ENCODE measurements at regions not wholly inside any gene's neighbourhood (a gene's known extent, or its start where the extent isn't known, plus 50 kb on each side); places are given as distances from the start of the nearest gene placed in this dataset.
"Not testable (repeated sequence)": the region's sequence is repeated elsewhere in the genome, so short reads cannot be mapped to it uniquely, and the experiment has no call there.

DNA sequence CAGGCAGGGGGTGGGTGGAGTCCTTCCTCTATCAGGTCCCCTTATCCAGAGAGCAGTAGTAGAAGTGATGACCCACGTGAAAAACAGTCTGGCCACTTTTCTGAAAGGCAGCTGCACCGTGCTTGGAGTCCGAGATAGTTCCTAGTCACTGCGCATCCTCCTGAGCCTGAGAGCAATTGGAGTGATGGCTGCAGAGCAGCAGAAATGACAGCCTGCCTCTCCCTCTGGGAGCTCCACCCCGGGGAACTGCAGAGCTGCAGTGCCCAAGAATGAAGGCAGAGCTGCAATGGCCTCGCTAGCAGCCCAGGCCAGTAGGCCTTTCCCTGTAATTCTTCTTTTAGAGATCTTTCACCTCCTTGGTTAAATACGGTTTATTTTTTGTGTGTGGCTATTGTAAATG is 82.6 kb downstream of the CETN3 start:
- intact Hi-C loops (cut with DNase I), result no loop called here
- Histone ChIP-seq H3K4me1 (no peaks in the 10 kb centered on the region), H3K36me3 (no peaks in the 10 kb centered on the region), H3K9me3 (no peaks in the 10 kb centered on the region), H3K27me3 (no peaks in the 10 kb centered on the region), H3K27ac (replicated peaks in 1 of 4) (no peak overlapping the region), H3K4me3 (no peak overlapping the region)
- TF ChIP-seq POLR2AphosphoS5 (IDR thresholded peaks at IDR 0.05), result no peak
- TF ChIP-seq EP300 (IDR thresholded peaks at IDR 0.05), result no peak
- TF ChIP-seq POLR2A (IDR thresholded peaks at IDR 0.05; ENCODE audit: low read depth), result no peak
- TF ChIP-seq, protein P1, sequence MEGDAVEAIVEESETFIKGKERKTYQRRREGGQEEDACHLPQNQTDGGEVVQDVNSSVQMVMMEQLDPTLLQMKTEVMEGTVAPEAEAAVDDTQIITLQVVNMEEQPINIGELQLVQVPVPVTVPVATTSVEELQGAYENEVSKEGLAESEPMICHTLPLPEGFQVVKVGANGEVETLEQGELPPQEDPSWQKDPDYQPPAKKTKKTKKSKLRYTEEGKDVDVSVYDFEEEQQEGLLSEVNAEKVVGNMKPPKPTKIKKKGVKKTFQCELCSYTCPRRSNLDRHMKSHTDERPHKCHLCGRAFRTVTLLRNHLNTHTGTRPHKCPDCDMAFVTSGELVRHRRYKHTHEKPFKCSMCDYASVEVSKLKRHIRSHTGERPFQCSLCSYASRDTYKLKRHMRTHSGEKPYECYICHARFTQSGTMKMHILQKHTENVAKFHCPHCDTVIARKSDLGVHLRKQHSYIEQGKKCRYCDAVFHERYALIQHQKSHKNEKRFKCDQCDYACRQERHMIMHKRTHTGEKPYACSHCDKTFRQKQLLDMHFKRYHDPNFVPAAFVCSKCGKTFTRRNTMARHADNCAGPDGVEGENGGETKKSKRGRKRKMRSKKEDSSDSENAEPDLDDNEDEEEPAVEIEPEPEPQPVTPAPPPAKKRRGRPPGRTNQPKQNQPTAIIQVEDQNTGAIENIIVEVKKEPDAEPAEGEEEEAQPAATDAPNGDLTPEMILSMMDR (IDR thresholded peaks at IDR 0.05), result no peak
- no peak for DNase-seq (ENCODE audit: extremely low spot score)
- 85% methylated on average over 6 of the region's 7 CpGs for WGBS

DNA sequence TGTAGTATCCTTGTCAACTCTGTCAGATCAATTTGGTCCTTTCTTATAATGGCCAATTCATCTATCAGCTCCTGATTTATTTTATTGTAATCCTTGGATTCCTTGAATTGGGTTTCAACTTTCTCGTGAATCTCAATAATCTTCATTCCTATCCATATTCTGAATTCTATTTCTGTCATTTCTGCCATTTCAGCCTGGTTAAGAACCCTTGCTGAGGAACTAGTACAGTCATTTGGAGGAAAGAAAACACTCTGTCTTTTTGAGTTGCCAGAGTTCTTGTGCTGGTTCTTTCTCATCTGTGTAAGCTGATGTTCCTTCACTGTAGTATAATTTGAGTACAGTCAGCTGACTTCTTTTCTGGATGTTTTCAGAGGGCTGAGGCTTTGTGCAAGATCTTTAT is 84.5 kb downstream of the CETN3 start:
- TF ChIP-seq POLR2AphosphoS5 (IDR thresholded peaks at IDR 0.05) (no peak), EP300 (IDR thresholded peaks at IDR 0.05) (no peak), POLR2A (IDR thresholded peaks at IDR 0.05; ENCODE audit: low read depth) (no peak)
- TF ChIP-seq, protein P1 (IDR thresholded peaks at IDR 0.05), result no peak
- H3K27me3 ChIP-seq, result no peaks in the 10 kb centered on the region
- 89% methylated on average over 1 of the region's 1 CpG for WGBS
- no peak overlapping the region for H3K27ac ChIP-seq (replicated peaks in 1 of 4)
- intact Hi-C loops (cut with DNase I), result no loop called here
- no peak for DNase-seq (ENCODE audit: extremely low spot score)
- H3K4me1 ChIP-seq, result no peaks in the 10 kb centered on the region
- H3K36me3 ChIP-seq, result no peaks in the 10 kb centered on the region
- no peak overlapping the region for H3K4me3 ChIP-seq
- peaks cover 0 to 8% (median 2%) of the 10 kb centered on the region in 4 donors for H3K9me3 ChIP-seq

DNA sequence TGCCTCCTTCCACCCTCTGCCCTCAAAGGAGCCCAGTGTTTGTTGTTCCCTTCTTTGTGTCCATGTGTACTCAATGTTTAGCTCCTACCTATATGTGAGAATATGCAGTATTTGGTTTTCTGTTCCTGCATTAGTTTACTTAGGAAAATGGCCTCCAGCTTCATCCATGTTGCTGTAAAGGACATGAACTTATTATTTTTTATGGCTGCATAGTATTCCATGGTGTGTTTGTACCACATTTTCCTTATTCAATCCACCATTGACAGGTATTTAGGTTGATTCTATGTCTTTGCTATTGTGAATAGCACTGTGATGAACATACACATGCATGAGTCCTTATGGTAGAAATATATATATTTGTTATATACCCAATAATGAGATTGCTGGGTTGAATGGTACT is 89.2 kb downstream of the CETN3 start:
- H3K36me3 ChIP-seq; H3K27me3 ChIP-seq; intact Hi-C loops (cut with DNase I); H3K4me3 ChIP-seq; H3K4me1 ChIP-seq; DNase-seq (ENCODE audit: extremely low spot score); H3K27ac ChIP-seq (replicated peaks in 1 of 4); H3K9me3 ChIP-seq: not testable (repeated sequence)

DNA sequence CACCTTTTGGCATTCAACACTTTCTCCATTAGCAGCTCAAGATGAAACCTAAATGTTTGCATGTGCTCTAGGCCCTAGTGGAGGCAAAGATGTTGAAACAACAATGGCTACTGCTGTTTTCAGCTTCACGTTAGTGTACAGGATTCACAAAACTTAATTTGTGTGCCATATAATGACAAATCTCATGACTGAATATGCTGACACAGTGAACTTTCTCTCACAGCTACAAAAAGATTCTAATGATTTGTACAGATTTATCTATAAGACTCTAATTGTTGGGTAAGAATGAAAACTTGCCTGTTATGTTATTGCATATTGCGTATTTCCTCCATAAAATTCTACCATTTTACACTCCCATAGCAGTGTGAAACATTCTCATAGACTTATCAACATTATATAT is 97.5 kb downstream of the CETN3 start:
- H3K4me3 ChIP-seq, result no peak overlapping the region
- H3K36me3 ChIP-seq, result no peaks in the 10 kb centered on the region
- no peaks in the 10 kb centered on the region for H3K4me1 ChIP-seq
- WGBS, result 94% methylated on average over 2 of the region's 2 CpGs
- H3K9me3 ChIP-seq, result no peaks in the 10 kb centered on the region
- no peak overlapping the region for H3K27ac ChIP-seq (replicated peaks in 1 of 4)
- intact Hi-C loops (cut with DNase I), result no loop called here
- no peak for DNase-seq (ENCODE audit: extremely low spot score)
- no peaks in the 10 kb centered on the region for H3K27me3 ChIP-seq
- TF ChIP-seq POLR2AphosphoS5 (IDR thresholded peaks at IDR 0.05) (no peak), POLR2A (IDR thresholded peaks at IDR 0.05; ENCODE audit: low read depth) (no peak), EP300 (IDR thresholded peaks at IDR 0.05) (no peak)
- TF ChIP-seq, protein P1 (IDR thresholded peaks at IDR 0.05), result no peak

DNA sequence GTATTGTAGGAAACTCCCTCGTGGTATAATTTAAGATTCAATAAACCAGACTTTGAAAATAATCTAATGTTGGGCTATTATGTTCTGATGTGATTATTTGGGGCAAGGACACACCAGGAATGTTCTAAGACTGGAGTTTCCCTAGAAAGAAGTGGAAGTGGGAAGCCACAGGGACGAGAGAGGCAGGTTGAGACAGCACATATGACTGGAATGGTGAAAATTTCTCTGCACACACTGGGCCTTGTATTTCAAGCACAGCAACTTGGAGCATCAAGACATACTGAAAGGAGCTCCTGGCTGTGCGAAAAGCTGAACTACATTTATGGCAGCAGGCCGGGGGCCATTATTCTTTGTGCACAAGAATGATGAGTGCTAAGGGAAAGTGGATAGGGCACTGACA is 98.2 kb downstream of the CETN3 start:
- Histone ChIP-seq H3K27me3 (no peaks in the 10 kb centered on the region), H3K9me3 (no peaks in the 10 kb centered on the region), H3K36me3 (no peaks in the 10 kb centered on the region), H3K4me3 (no peak overlapping the region), H3K27ac (replicated peaks in 1 of 4) (no peak overlapping the region), H3K4me1 (no peaks in the 10 kb centered on the region)
- no peak for DNase-seq (ENCODE audit: extremely low spot score)
- intact Hi-C loops (cut with DNase I), result no loop called here
- WGBS, result 52% methylated on average over 4 of the region's 4 CpGs
- TF ChIP-seq POLR2AphosphoS5 (IDR thresholded peaks at IDR 0.05) (no peak), EP300 (IDR thresholded peaks at IDR 0.05) (no peak), POLR2A (IDR thresholded peaks at IDR 0.05; ENCODE audit: low read depth) (no peak)
- TF ChIP-seq, protein P1 (IDR thresholded peaks at IDR 0.05), result no peak

All from esophagus muscularis mucosa (tissue), 4 donors.